H1 (cell line): ENCODE measurements at regions not wholly inside any gene's neighbourhood (a gene's known extent, or its start where the extent isn't known, plus 50 kb on each side); places are given as distances from the start of the nearest gene placed in this dataset.

Source experiments
- CTCF ChIA-PET: fragments of 300-600 bp; sonication (Branson Sonifier 250); formaldehyde crosslinking; loops from one replicate; lab custom pipeline; 2021; ENCODE audit not compliant: partially characterized antibody; lab: Charles Lee
- POLR2A ChIA-PET: fragments of 300-600 bp; sonication (Branson Sonifier 250); formaldehyde crosslinking; loops from one replicate; lab custom pipeline; 2021; ENCODE audit warnings: inconsistent platforms; ENCODE audit not compliant: partially characterized antibody; lab: Charles Lee
- DNase-seq, 2 experiments: peaks; one replicate each; pipeline versions ENCODE4 v3.0.0 to v3.0.0-alpha.2; 2010 to 2022; ENCODE audit warnings: low spot score in 2 of 2, low read depth in 1 of 2, mixed read lengths in 1 of 2
- FAIRE-seq: peaks from 2 replicates; lab custom pipeline; 2011; peaks lifted over from hg19 to GRCh38; lab: Jason Lieb, UNC
- H2AFZ ChIP-seq: 2 replicates; pipeline ENCODE4 v1.8.1; 2012; ENCODE audit warnings: low read length, inconsistent platforms
- H2AK5ac ChIP-seq: 2 replicates; pipeline ENCODE4 v1.6.1; 2013; ENCODE audit warnings: low read depth, low read length
- H2BK120ac ChIP-seq: replicated peaks from 2 replicates; pipeline ENCODE3; 2013; ENCODE audit warnings: low read depth, low read length, inconsistent platforms
- H2BK12ac ChIP-seq: 2 replicates; pipeline ENCODE4 v1.6.1; 2013; ENCODE audit warnings: low read depth, low read length
- H2BK15ac ChIP-seq: 2 replicates; pipeline ENCODE4 v1.6.1; 2013; ENCODE audit warnings: low read length
- H2BK20ac ChIP-seq: 2 replicates; pipeline ENCODE4 v1.6.1; 2013; ENCODE audit warnings: low read length
- H2BK5ac ChIP-seq: 2 replicates; pipeline ENCODE4 v1.6.1; 2013; ENCODE audit warnings: low read depth, low read length
- H3K14ac ChIP-seq: 2 replicates; pipeline ENCODE4 v1.6.1; 2013; ENCODE audit warnings: inconsistent platforms; ENCODE audit not compliant: insufficient read length
- H3K18ac ChIP-seq: 2 replicates; pipeline ENCODE4 v1.6.1; 2013; ENCODE audit warnings: low read length; ENCODE audit errors: extremely low read depth
- H3K23ac ChIP-seq: 2 replicates; pipeline ENCODE4 v1.6.1; 2013; ENCODE audit warnings: inconsistent platforms; ENCODE audit not compliant: insufficient read length
- H3K23me2 ChIP-seq: 2 replicates; pipeline ENCODE4 v1.6.1; 2013; ENCODE audit warnings: low read depth, low read length
- H3K27ac ChIP-seq: 2 replicates; pipeline ENCODE4 v1.6.1; 2011; ENCODE audit warnings: low read depth, low read length, inconsistent platforms
- H3K27me3 ChIP-seq, 4 experiments: replicated peaks in 1 of 4; 1 replicate in 1 of 4; 2 replicates in 3 of 4; pipeline versions ENCODE4 v1.6.1 to v1.8.1; 2011 to 2013; ENCODE audit warnings: low read length in 3 of 4, mild to moderate bottlenecking in 3 of 4, inconsistent platforms in 2 of 4, mixed read lengths in 2 of 4, moderate library complexity in 1 of 4; ENCODE audit not compliant: control insufficient read depth in 3 of 4, insufficient read depth in 3 of 4; ENCODE audit errors: extremely low read depth in 1 of 4
- H3K36me3 ChIP-seq, 4 experiments: 2 replicates each; pipeline versions ENCODE4 v1.6.1 to v1.8.1; 2011 to 2013; ENCODE audit warnings: mild to moderate bottlenecking in 4 of 4, low read length in 3 of 4, moderate library complexity in 2 of 4, control low read depth in 1 of 4, inconsistent platforms in 1 of 4; ENCODE audit not compliant: insufficient read depth in 4 of 4, control insufficient read depth in 2 of 4
- H3K4ac ChIP-seq: replicated peaks from 2 replicates; pipeline ENCODE3; 2013; ENCODE audit warnings: low read length, low read depth, mixed read lengths, inconsistent platforms; ENCODE audit not compliant: insufficient read length
- H3K4me1 ChIP-seq, 4 experiments: replicated peaks in 1 of 4; 1 replicate in 1 of 4; 2 replicates in 3 of 4; pipeline versions ENCODE4 v1.6.1 to v1.8.1; 2011 to 2013; ENCODE audit warnings: low read length in 3 of 4, inconsistent platforms in 2 of 4, mixed read lengths in 1 of 4; ENCODE audit not compliant: insufficient read depth in 4 of 4, control insufficient read depth in 3 of 4
- H3K4me2 ChIP-seq, 2 experiments: 2 replicates each; pipeline versions ENCODE4 v1.6.1 to v1.8.1; 2011 to 2013; ENCODE audit warnings: low read depth in 2 of 2, low read length in 2 of 2, control low read depth in 1 of 2, inconsistent platforms in 1 of 2, mild to moderate bottlenecking in 1 of 2; ENCODE audit not compliant: insufficient read depth in 1 of 2
- H3K4me3 ChIP-seq, 4 experiments: fragments of 200-600, 300-600 bp in 1 of 4; sonication (generic), shearing (Covaris generic), sonication (Bioruptor Twin) in 1 of 4; 2 replicates each; pipeline versions ENCODE4 v1.5.1 to v1.8.1; 2011 to 2016; ENCODE audit warnings: low read length in 4 of 4, low read depth in 3 of 4, control low read depth in 2 of 4, inconsistent platforms in 2 of 4, mild to moderate bottlenecking in 2 of 4, mixed read lengths in 1 of 4, moderate library complexity in 1 of 4; ENCODE audit not compliant: insufficient read depth in 2 of 4; ENCODE audit errors: extremely low read depth in 1 of 4
- H3K56ac ChIP-seq: replicated peaks from 2 replicates; pipeline ENCODE3; 2013; ENCODE audit warnings: low read depth, mild to moderate bottlenecking, mixed read lengths, low read length, inconsistent platforms; ENCODE audit not compliant: insufficient read length
- H3K79me1 ChIP-seq: 2 replicates; pipeline ENCODE4 v1.6.1; 2013; ENCODE audit warnings: low read depth, low read length, control low read depth
- H3K79me2 ChIP-seq, 2 experiments: 2 replicates each; pipeline versions ENCODE4 v1.6.1 to v1.8.1; 2012 to 2013; ENCODE audit warnings: low read length in 2 of 2, mild to moderate bottlenecking in 2 of 2, inconsistent platforms in 1 of 2; ENCODE audit not compliant: insufficient read depth in 2 of 2, control insufficient read depth in 1 of 2
- H3K9ac ChIP-seq, 4 experiments: replicated peaks in 1 of 4; 1 replicate in 1 of 4; 2 replicates in 3 of 4; pipeline versions ENCODE4 v1.6.1 to v1.8.1; 2011 to 2013; ENCODE audit warnings: low read depth in 3 of 4, low read length in 3 of 4, control low read depth in 2 of 4, mild to moderate bottlenecking in 2 of 4, moderate library complexity in 2 of 4, inconsistent platforms in 1 of 4; ENCODE audit errors: extremely low read depth in 1 of 4
- H3K9me3 ChIP-seq, 2 experiments: 2 replicates each; pipeline versions ENCODE4 v1.6.1 to v1.8.1; 2012 to 2013; ENCODE audit warnings: mild to moderate bottlenecking in 2 of 2, moderate library complexity in 2 of 2, control low read depth in 1 of 2, inconsistent platforms in 1 of 2, low read depth in 1 of 2, low read length in 1 of 2, mixed read lengths in 1 of 2; ENCODE audit not compliant: insufficient read depth in 2 of 2
- H4K20me1 ChIP-seq, 2 experiments: replicated peaks in 1 of 2; 2 replicates each; pipeline versions ENCODE3 to v1.8.1; 2011 to 2013; ENCODE audit warnings: inconsistent platforms in 2 of 2, low read length in 2 of 2, mild to moderate bottlenecking in 1 of 2; ENCODE audit not compliant: insufficient read depth in 2 of 2, control insufficient read depth in 1 of 2
- H4K5ac ChIP-seq: 2 replicates; pipeline ENCODE4 v1.6.1; 2013; ENCODE audit warnings: low read length, low read depth, mixed read lengths, inconsistent platforms; ENCODE audit not compliant: insufficient read length
- H4K8ac ChIP-seq: 2 replicates; pipeline ENCODE4 v1.8.0; 2013; ENCODE audit warnings: mild to moderate bottlenecking, moderate library complexity, low read length, inconsistent platforms; ENCODE audit not compliant: insufficient read depth; ENCODE audit errors: extremely low read depth
- H4K91ac ChIP-seq: replicated peaks from 2 replicates; pipeline ENCODE3; 2013; ENCODE audit warnings: low read length, mixed read lengths, inconsistent platforms; ENCODE audit not compliant: insufficient read length
- BACH1 ChIP-seq: IDR thresholded peaks from 2 replicates; pipeline ENCODE4 v1.6.1; 2012; ENCODE audit warnings: low read length, improper control_type of control experiment
- CEBPB ChIP-seq: IDR thresholded peaks from 2 replicates; pipeline ENCODE4 v1.6.1; 2012; ENCODE audit warnings: low read depth, low read length
- CHD1 ChIP-seq: IDR thresholded peaks from 2 replicates; pipeline ENCODE4 v1.6.1; 2012; ENCODE audit warnings: low read depth, low read length, improper control_type of control experiment
- CHD2 ChIP-seq: IDR thresholded peaks from 2 replicates; pipeline ENCODE4 v1.6.1; 2012; ENCODE audit warnings: low read length, improper control_type of control experiment
- FOSL1 ChIP-seq: IDR thresholded peaks from 2 replicates; pipeline ENCODE4 v1.6.1; 2011; ENCODE audit warnings: mild to moderate bottlenecking, low read depth, low read length, moderate library complexity; ENCODE audit not compliant: insufficient read depth
- POLR2A ChIP-seq, 2 experiments: IDR thresholded peaks; 1 replicate in 1 of 2; 2 replicates in 1 of 2; pipeline ENCODE4 v1.6.1; 2011; ENCODE audit warnings: low read depth in 2 of 2, low read length in 2 of 2, mild to moderate bottlenecking in 2 of 2; ENCODE audit errors: control extremely low read depth in 1 of 2
- RAD21 ChIP-seq, 2 experiments: IDR thresholded peaks in 1 of 2; conservative IDR thresholded peaks in 1 of 2; 2 replicates each; pipeline ENCODE4 v1.6.1; 2011; ENCODE audit warnings: low read depth in 2 of 2, low read length in 2 of 2, improper control_type of control experiment in 1 of 2, inconsistent platforms in 1 of 2, mild to moderate bottlenecking in 1 of 2, moderate library complexity in 1 of 2
- SAP30 ChIP-seq: fragments of 300-600 bp; sonication (generic); IDR thresholded peaks from 2 replicates; pipeline ENCODE4 v1.7.1; 2012; ENCODE audit warnings: low read length, moderate library complexity, mild to moderate bottlenecking, inconsistent platforms; ENCODE audit not compliant: insufficient read depth, insufficient replicate concordance
- TBP ChIP-seq: IDR thresholded peaks from 2 replicates; pipeline ENCODE4 v1.6.1; 2011; ENCODE audit warnings: low read depth, low read length, improper control_type of control experiment
- YY1 ChIP-seq: IDR thresholded peaks from 2 replicates; pipeline ENCODE4 v1.6.1; 2011; ENCODE audit warnings: low read depth, mild to moderate bottlenecking, low read length
- WGBS, 2 experiments: shearing (Covaris generic) in 1 of 2; methylation state at CpG; one replicate each; pipeline versions ENCODE4 v1.1.6 to v1.1.7; 2013 to 2015; ENCODE audit warnings: low lambda C conversion rate in 2 of 2, mixed read lengths in 2 of 2, inconsistent platforms in 1 of 2, low coverage in 1 of 2, missing lambda C conversion rate in 1 of 2; ENCODE audit not compliant: insufficient replicate concordance in 2 of 2, insufficient coverage in 1 of 2, insufficient read length in 1 of 2; ENCODE audit errors: extremely low coverage in 1 of 2, missing lambda C conversion rate in 1 of 2; 5-methylcytosine and 5-hydroxymethylcytosine counted together
- TF ChIP-seq, protein P1 (sequence below): IDR thresholded peaks from 2 replicates; pipeline ENCODE4 v1.6.1; 2011; ENCODE audit warnings: low read depth, mild to moderate bottlenecking, low read length; ENCODE audit not compliant: insufficient read depth
- TF ChIP-seq, protein P2 (sequence below), 3 experiments: IDR thresholded peaks; 1 replicate in 2 of 3; 2 replicates in 1 of 3; pipeline versions ENCODE4 v1.5.1 to v1.6.1; 2011; ENCODE audit warnings: low read length in 3 of 3, mild to moderate bottlenecking in 3 of 3, inconsistent platforms in 2 of 3, low read depth in 1 of 3, moderate library complexity in 1 of 3; ENCODE audit not compliant: insufficient read depth in 1 of 3; ENCODE audit errors: control extremely low read depth in 1 of 3

DNA sequence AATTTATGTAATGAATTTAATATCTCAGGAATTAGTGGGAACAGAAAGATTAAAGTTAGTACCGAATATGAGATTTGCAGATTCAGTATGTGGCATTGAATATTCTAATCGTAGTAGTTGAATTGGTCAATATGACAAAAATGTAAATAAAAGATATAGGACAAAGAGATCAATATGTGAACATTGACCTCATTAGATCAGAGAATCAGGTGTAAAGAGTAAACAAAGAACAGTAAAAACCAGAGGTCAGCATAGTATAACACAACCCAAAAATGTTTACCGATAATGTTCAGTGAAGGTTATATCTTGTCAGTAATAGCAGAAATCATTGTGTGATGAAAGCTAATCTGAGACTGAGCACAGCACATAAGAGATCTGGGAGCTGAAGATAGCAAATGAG lies 152.0 kb downstream of the FAM83B start:
- Histone ChIP-seq H3K4me2 (no peak overlapping the region), H3K14ac (no peak overlapping the region), H3K18ac (no peak overlapping the region), H4K20me1 (no peaks in the 10 kb centered on the region), H3K27ac (no peak overlapping the region), H3K9me3 (no peaks in the 10 kb centered on the region), H4K8ac (no peak overlapping the region), H3K4me3 (no peak overlapping the region), H3K4me1 (no peaks in the 10 kb centered on the region), H3K23ac (no peak overlapping the region), H2BK5ac (no peak overlapping the region), H2BK12ac (no peak overlapping the region), H3K4ac (no peak overlapping the region), H3K79me1 (no peaks in the 10 kb centered on the region), H2BK120ac (no peak overlapping the region), H2AFZ (no peak overlapping the region), H3K56ac (no peak overlapping the region), H3K9ac (no peak overlapping the region), H3K27me3 (no peaks in the 10 kb centered on the region), H2BK15ac (no peak overlapping the region), H2BK20ac (no peak overlapping the region), H4K5ac (no peak overlapping the region), H4K91ac (no peak overlapping the region), H2AK5ac (no peak overlapping the region), H3K36me3 (no peaks in the 10 kb centered on the region), H3K23me2 (no peaks in the 10 kb centered on the region), H3K79me2 (no peaks in the 10 kb centered on the region)
- ChIA-PET POLR2A (no interaction called here), CTCF (no interaction called here)
- FAIRE-seq (no peak), DNase-seq (no peak)
- 88% methylated on average over 3 of the region's 3 CpGs; no CpG with 5 or more reads in 1 of the 2 experiments for WGBS, 2 experiments
- TF ChIP-seq SAP30 (no peak), RAD21 (IDR thresholded peaks at IDR 0.05 in 1 of 2, conservative IDR thresholded peaks at IDR 0.05 in 1 of 2; ENCODE audit: low read depth in 2 of 2, low read length in 2 of 2) (no peak), POLR2A (IDR thresholded peaks at IDR 0.05; ENCODE audit: control extremely low read depth in 1 of 2, low read depth in 2 of 2, low read length in 2 of 2) (no peak), YY1 (no peak), CEBPB (no peak), CHD1 (no peak), FOSL1 (no peak), CHD2 (no peak), TBP (no peak), BACH1 (no peak)
- TF ChIP-seq, protein P1, sequence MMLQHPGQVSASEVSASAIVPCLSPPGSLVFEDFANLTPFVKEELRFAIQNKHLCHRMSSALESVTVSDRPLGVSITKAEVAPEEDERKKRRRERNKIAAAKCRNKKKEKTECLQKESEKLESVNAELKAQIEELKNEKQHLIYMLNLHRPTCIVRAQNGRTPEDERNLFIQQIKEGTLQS: no peak
- TF ChIP-seq, protein P2, sequence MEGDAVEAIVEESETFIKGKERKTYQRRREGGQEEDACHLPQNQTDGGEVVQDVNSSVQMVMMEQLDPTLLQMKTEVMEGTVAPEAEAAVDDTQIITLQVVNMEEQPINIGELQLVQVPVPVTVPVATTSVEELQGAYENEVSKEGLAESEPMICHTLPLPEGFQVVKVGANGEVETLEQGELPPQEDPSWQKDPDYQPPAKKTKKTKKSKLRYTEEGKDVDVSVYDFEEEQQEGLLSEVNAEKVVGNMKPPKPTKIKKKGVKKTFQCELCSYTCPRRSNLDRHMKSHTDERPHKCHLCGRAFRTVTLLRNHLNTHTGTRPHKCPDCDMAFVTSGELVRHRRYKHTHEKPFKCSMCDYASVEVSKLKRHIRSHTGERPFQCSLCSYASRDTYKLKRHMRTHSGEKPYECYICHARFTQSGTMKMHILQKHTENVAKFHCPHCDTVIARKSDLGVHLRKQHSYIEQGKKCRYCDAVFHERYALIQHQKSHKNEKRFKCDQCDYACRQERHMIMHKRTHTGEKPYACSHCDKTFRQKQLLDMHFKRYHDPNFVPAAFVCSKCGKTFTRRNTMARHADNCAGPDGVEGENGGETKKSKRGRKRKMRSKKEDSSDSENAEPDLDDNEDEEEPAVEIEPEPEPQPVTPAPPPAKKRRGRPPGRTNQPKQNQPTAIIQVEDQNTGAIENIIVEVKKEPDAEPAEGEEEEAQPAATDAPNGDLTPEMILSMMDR (IDR thresholded peaks at IDR 0.05; ENCODE audit: control extremely low read depth in 1 of 3, insufficient read depth in 1 of 3, low read depth in 1 of 3, low read length in 3 of 3): no peak
